DOHH2 (cell line): ENCODE measurements at regions not wholly inside any gene's neighbourhood (a gene's known extent, or its start where the extent isn't known, plus 50 kb on each side); places are given as distances from the start of the nearest gene placed in this dataset.

ENCODE experiments used
- H3F3A ChIP-seq: fragments of 200-600 bp; sonication (generic), shearing (Covaris generic); 2 replicates; pipeline ENCODE4 v1.6.0; 2016; ENCODE audit warnings: antibody characterized with exemption, mild to moderate bottlenecking; ENCODE audit not compliant: control insufficient read depth, insufficient read depth
- H3K27ac ChIP-seq: fragments of 200-600 bp; sonication (generic); 2 replicates; pipeline ENCODE4 v1.5.1; 2014; ENCODE audit warnings: low read depth, mild to moderate bottlenecking, low read length, moderate library complexity
- H3K27me3 ChIP-seq: fragments of 200-600 bp; sonication (generic); 2 replicates; pipeline ENCODE4 v1.6.1; 2014; ENCODE audit warnings: mild to moderate bottlenecking, low read length, mixed read lengths; ENCODE audit not compliant: control insufficient read depth
- H3K36me3 ChIP-seq: fragments of 200-600 bp; sonication (generic); 2 replicates; pipeline ENCODE4 v1.6.1; 2014; ENCODE audit warnings: mild to moderate bottlenecking, low read length, moderate library complexity, mixed read lengths; ENCODE audit not compliant: control insufficient read depth
- H3K4me1 ChIP-seq: fragments of 200-600 bp; sonication (generic); 2 replicates; pipeline ENCODE4 v1.6.1; 2014; ENCODE audit warnings: mild to moderate bottlenecking, low read length, mixed read lengths; ENCODE audit not compliant: control insufficient read depth
- H3K4me2 ChIP-seq: fragments of 200-600 bp; sonication (generic); 2 replicates; pipeline ENCODE4 v1.6.0; 2014; ENCODE audit warnings: mild to moderate bottlenecking, low read length, moderate library complexity
- H3K4me3 ChIP-seq: fragments of 200-600 bp; sonication (generic); 2 replicates; pipeline ENCODE4 v1.5.1; 2014; ENCODE audit warnings: mild to moderate bottlenecking, low read length, mixed read lengths
- H3K79me2 ChIP-seq: fragments of 200-600 bp; sonication (generic); 2 replicates; pipeline ENCODE4 v1.6.1; 2014; ENCODE audit warnings: mild to moderate bottlenecking, low read length, mixed read lengths; ENCODE audit not compliant: control insufficient read depth
- H3K9me2 ChIP-seq: fragments of 200-600 bp; sonication (generic); replicated peaks from 2 replicates; pipeline ENCODE4 v1.6.1; 2014; ENCODE audit warnings: mild to moderate bottlenecking, low read length, mixed read lengths; ENCODE audit not compliant: control insufficient read depth
- H3K9me3 ChIP-seq: fragments of 200-600 bp; sonication (generic); 2 replicates; pipeline ENCODE4 v1.6.1; 2014; ENCODE audit warnings: antibody characterized with exemption, low read length, mixed read lengths; ENCODE audit not compliant: control insufficient read depth, insufficient read depth
- H4K20me1 ChIP-seq: fragments of 200-600 bp; sonication (generic); 2 replicates; pipeline ENCODE4 v1.6.0; 2014; ENCODE audit warnings: low read depth, mild to moderate bottlenecking, antibody characterized with exemption, low read length, moderate library complexity; ENCODE audit not compliant: control insufficient read depth, insufficient read depth
- EZH2phosphoT487 ChIP-seq: fragments of 200-600 bp; sonication (generic); IDR thresholded peaks from 2 replicates; pipeline ENCODE4 v1.6.1; 2017; ENCODE audit warnings: borderline replicate concordance, mild to moderate bottlenecking, antibody characterized with exemption, low read length, moderate library complexity, mixed read lengths
- TF ChIP-seq, protein P1 (sequence below): fragments of 200-600 bp; sonication (generic); IDR thresholded peaks from one replicate; pipeline ENCODE4 v1.5.1; 2014; ENCODE audit warnings: antibody characterized with exemption, mild to moderate bottlenecking, low read depth, low read length; ENCODE audit not compliant: poor library complexity, severe bottlenecking

DNA sequence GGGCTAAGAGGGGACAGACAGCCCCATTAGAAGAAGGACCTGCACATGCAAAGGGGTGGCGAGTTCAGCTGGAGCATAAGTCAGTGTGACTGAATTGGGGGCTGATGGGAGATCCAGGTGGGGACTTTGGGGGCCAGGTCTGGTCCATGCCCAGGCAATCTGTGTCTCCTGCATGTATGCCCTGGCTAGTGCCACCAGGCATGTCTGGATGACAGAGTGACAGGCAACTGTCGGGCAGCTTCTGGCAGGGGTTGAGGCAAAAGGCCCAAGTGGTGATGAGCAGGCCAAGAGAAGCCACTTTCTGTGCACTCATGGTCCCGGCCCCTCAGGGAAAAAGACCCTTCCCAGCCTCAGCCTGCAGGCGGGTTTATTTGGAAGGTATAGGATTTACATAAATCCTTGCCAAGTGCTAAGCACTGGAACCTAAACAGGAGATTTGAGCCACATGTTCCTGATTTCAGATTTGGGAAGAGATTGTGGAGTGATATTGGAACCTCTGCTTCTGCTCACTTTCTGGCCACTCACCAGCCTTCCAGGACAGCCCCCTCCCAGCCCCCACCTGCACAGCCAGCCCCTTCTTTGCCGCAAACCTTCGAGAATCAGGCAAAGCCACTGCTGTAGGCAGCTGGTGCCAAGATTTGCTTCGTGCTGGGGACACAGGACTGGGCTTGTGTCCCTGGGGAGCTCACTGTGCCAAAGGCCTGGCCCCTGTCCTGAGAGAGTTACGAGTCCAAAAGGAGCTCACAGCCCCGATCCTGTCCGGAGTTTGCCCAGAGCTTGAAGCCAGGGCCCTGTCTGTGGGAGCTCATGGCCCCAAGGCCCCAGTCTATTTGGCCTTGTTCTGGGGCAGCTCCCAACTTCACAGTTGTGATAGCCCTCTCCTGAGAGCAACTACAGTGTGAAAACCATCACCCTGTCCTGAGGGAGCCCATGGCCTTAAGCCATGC is 232.5 kb upstream of the RTL1 start:
- Histone ChIP-seq H4K20me1 (no peaks in the 10 kb centered on the region), H3K79me2 (no peaks in the 10 kb centered on the region), H3K27me3 (no peaks in the 10 kb centered on the region), H3K9me3 (no peaks in the 10 kb centered on the region), H3K4me3 (no peak overlapping the region), H3K9me2 (no peaks in the 10 kb centered on the region), H3K27ac (no peak overlapping the region), H3K4me1 (no peaks in the 10 kb centered on the region), H3K4me2 (no peak overlapping the region), H3K36me3 (no peaks in the 10 kb centered on the region), H3F3A (no peaks in the 10 kb centered on the region)
- TF ChIP-seq, protein P1, sequence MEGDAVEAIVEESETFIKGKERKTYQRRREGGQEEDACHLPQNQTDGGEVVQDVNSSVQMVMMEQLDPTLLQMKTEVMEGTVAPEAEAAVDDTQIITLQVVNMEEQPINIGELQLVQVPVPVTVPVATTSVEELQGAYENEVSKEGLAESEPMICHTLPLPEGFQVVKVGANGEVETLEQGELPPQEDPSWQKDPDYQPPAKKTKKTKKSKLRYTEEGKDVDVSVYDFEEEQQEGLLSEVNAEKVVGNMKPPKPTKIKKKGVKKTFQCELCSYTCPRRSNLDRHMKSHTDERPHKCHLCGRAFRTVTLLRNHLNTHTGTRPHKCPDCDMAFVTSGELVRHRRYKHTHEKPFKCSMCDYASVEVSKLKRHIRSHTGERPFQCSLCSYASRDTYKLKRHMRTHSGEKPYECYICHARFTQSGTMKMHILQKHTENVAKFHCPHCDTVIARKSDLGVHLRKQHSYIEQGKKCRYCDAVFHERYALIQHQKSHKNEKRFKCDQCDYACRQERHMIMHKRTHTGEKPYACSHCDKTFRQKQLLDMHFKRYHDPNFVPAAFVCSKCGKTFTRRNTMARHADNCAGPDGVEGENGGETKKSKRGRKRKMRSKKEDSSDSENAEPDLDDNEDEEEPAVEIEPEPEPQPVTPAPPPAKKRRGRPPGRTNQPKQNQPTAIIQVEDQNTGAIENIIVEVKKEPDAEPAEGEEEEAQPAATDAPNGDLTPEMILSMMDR = no peak
- TF ChIP-seq EZH2phosphoT487 = no peak

DNA sequence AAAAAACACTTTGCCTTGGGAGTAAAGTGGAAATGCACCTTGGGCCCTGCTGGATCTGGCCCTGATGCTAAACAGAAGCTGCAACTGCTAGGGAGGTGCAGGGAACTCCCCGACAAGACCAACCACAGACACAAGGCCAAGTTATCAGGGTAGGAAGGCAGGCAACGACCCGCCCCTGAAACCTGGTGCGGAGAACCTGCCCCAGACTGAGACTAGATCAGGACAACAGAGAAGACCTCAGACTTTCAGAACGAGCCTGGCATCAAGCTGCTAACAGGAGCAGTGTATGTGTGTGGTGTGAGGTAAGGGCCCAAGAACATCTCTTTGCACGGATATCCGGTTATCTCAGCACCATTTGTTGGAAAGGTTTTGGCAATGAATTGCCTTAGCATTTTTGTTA is 233.7 kb upstream of the RTL1 start:
- TF ChIP-seq EZH2phosphoT487 = no peak
- TF ChIP-seq, protein P1 = no peak

DNA sequence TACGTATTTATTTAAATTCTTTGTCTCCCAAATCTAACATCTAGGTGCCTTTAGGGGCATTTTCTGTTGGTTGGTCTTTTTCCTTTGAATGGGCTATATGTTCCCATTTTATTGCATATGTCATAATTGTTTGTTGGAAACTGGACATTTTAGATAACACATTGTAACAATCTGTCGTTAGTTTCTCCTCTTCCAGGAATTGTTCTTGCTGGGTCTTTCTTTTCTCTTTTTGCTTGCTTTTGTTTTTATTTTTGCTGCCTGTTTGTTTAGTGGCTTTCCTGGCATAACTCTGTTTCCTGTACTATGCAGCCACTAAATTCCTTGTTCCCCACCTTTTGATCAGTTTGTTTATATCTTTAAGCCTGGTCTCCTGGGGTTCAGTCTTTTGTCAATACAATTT is 244.3 kb upstream of the RTL1 start:
- Histone ChIP-seq H3K79me2 (no peaks in the 10 kb centered on the region), H3K36me3 (no peaks in the 10 kb centered on the region), H3K27me3 (no peaks in the 10 kb centered on the region; the same call in 1 of the 2 replicates), H3K4me3 (no peak overlapping the region), H3K4me2 (no peak overlapping the region), H3F3A (no peaks in the 10 kb centered on the region), H3K27ac (no peak overlapping the region), H3K4me1 (no peaks in the 10 kb centered on the region), H3K9me2 (no peaks in the 10 kb centered on the region), H4K20me1 (no peaks in the 10 kb centered on the region), H3K9me3 (no peaks in the 10 kb centered on the region)
- no peak for TF ChIP-seq EZH2phosphoT487
- TF ChIP-seq, protein P1 = no peak

More for the DNA sequence above, 233.7 kb upstream of the RTL1 start:
- Histone ChIP-seq H4K20me1 (no peaks in the 10 kb centered on the region), H3K9me2 (no peaks in the 10 kb centered on the region), H3K79me2 (no peaks in the 10 kb centered on the region), H3F3A (no peaks in the 10 kb centered on the region), H3K27me3 (no peaks in the 10 kb centered on the region), H3K9me3 (peaks cover 5% of the 10 kb centered on the region; the same call in 1 of the 2 replicates), H3K4me1 (no peaks in the 10 kb centered on the region), H3K27ac (no peak overlapping the region), H3K4me2 (no peak overlapping the region), H3K36me3 (no peaks in the 10 kb centered on the region), H3K4me3 (no peak overlapping the region)
